ENCODE measurements at regions not wholly inside any gene's neighbourhood (a gene's known extent, or its start where the extent isn't known, plus 50 kb on each side); places are given as distances from the start of the nearest gene placed in this dataset.

GRCh38 chr7:19302731-19303130 lies 157.5 kb upstream of the FERD3L start:
- Mint-ChIP-seq H3K4me3 (no peak overlapping the region), H3K27me3 (ENCODE audit: insufficient read depth, low read depth, poor library complexity) (peaks cover 2% of the 10 kb centered on the region), H3K27ac (no peak overlapping the region), H3K36me3 (ENCODE audit: low read depth) (no peaks in the 10 kb centered on the region), H3K9me3 (no peaks in the 10 kb centered on the region), H3K4me1 (peaks cover 6% of the 10 kb centered on the region)
- ATAC-seq (no peak), DNase-seq (ENCODE audit: low spot score) (no peak)
- Histone ChIP-seq H3K4me3 (no peak overlapping the region), H3K27me3 (ENCODE audit: insufficient read depth) (no peaks in the 10 kb centered on the region), H4K20me1 (replicated peaks; ENCODE audit: insufficient read depth) (no peaks in the 10 kb centered on the region), H2AFZ (no peak overlapping the region), H3F3A (replicated peaks; ENCODE audit: low read depth) (no peaks in the 10 kb centered on the region), H3K9me2 (ENCODE audit: insufficient read depth) (no peaks in the 10 kb centered on the region), H3K36me3 (ENCODE audit: insufficient read depth) (no peaks in the 10 kb centered on the region), H3K4me2 (no peak overlapping the region), H3K27ac (ENCODE audit: low read depth) (no peak overlapping the region), H3K4me1 (ENCODE audit: insufficient read depth) (peaks cover 8% of the 10 kb centered on the region; the same call in 1 of the 2 replicates), H3K79me2 (replicated peaks; ENCODE audit: insufficient read depth) (no peaks in the 10 kb centered on the region)
- no peak for TF ChIP-seq ZNF114 (CRISPR knock-in tag; IDR thresholded peaks at IDR 0.05)
- TF ChIP-seq CTCF (conservative IDR thresholded peaks at IDR 0.05; ENCODE audit: low read depth in 2 of 2), result no peak
- no peak for TF ChIP-seq EZH2 (IDR thresholded peaks at IDR 0.05; ENCODE audit: low read depth, unreplicated experiment)
- no peak for TF ChIP-seq ZNF462 (CRISPR knock-in tag; IDR thresholded peaks at IDR 0.05)
- TF ChIP-seq EZH2phosphoT487 (IDR thresholded peaks at IDR 0.05; ENCODE audit: unreplicated experiment), result no peak
